HepG2 (cell line): ENCODE measurements at regions not wholly inside any gene's neighbourhood (a gene's known extent, or its start where the extent isn't known, plus 50 kb on each side); places are given as distances from the start of the nearest gene placed in this dataset.

ENCODE experiments used
- NR2C2 ChIP-seq: sonication (generic); formaldehyde crosslinking; IDR thresholded peaks from 2 replicates; pipeline ENCODE4 v1.4.0; 2020; ENCODE audit warnings: missing genetic modification reagents, mild to moderate bottlenecking, moderate library complexity, borderline replicate concordance
- ZNF274 ChIP-seq: sonication (generic); formaldehyde crosslinking; IDR thresholded peaks from 2 replicates; pipeline ENCODE4 v1.5.1; 2020; ENCODE audit warnings: mild to moderate bottlenecking, missing genetic modification reagents
- TF ChIP-seq, protein P1 (sequence below): sonication (generic); formaldehyde crosslinking; IDR thresholded peaks from 2 replicates; pipeline ENCODE4 v1.5.0; 2020; ENCODE audit warnings: mild to moderate bottlenecking, missing genetic modification reagents, moderate library complexity

DNA sequence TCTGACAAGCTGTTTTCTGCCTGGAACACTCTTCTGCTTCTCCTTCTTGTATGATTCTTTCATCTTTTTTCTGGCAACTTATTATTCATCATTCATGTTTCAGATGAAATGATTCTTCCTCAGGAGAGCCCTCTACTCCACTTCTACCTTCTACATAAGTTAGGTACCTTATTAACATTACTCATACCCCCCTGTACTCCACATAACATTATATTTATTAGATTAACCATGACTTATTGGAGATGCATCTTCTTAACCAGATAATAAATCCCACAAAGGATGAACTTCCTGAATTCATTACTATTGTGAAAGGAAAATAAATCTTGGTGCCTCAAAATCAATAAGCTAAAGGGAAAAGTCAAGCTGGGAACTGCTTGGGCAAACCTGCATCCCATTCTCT lies 1636.5 kb upstream of the FLRT2 start:
- TF ChIP-seq ZNF274 (CRISPR knock-in tag) (no peak), NR2C2 (CRISPR knock-in tag) (no peak)
- TF ChIP-seq, protein P1, sequence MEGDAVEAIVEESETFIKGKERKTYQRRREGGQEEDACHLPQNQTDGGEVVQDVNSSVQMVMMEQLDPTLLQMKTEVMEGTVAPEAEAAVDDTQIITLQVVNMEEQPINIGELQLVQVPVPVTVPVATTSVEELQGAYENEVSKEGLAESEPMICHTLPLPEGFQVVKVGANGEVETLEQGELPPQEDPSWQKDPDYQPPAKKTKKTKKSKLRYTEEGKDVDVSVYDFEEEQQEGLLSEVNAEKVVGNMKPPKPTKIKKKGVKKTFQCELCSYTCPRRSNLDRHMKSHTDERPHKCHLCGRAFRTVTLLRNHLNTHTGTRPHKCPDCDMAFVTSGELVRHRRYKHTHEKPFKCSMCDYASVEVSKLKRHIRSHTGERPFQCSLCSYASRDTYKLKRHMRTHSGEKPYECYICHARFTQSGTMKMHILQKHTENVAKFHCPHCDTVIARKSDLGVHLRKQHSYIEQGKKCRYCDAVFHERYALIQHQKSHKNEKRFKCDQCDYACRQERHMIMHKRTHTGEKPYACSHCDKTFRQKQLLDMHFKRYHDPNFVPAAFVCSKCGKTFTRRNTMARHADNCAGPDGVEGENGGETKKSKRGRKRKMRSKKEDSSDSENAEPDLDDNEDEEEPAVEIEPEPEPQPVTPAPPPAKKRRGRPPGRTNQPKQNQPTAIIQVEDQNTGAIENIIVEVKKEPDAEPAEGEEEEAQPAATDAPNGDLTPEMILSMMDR: no peak
